ENCODE measurements at regions not wholly inside any gene's neighbourhood (a gene's known extent, or its start where the extent isn't known, plus 50 kb on each side); places are given as distances from the start of the nearest gene placed in this dataset.

DNA sequence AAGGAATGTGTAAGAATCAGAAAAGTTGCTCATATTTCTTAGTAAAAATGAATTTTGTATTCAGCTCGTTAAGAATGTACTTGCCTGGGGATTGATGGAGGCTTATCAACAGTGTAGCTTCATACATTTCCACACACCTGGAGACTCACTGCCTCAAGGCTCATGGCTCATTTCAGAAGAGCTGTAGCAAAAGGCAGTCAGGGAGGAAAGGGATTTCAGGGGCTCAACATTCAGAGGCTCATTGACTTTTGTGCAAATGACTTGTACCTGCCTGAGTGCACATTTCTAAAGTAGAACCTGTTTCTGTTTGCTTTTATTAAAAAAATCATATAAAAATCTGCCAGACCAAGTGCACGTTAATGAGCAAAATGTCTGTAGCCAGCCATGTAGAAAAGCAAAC lies 304.4 kb downstream of the KCNS3 start:
- no peak for DNase-seq (ENCODE audit: low spot score)

- DNase-seq (ENCODE audit: low spot score) = no peak
These were observed 302.4 kb downstream of the KCNS3 start for GRCh38 chr2:18180912-18181311.

DNA sequence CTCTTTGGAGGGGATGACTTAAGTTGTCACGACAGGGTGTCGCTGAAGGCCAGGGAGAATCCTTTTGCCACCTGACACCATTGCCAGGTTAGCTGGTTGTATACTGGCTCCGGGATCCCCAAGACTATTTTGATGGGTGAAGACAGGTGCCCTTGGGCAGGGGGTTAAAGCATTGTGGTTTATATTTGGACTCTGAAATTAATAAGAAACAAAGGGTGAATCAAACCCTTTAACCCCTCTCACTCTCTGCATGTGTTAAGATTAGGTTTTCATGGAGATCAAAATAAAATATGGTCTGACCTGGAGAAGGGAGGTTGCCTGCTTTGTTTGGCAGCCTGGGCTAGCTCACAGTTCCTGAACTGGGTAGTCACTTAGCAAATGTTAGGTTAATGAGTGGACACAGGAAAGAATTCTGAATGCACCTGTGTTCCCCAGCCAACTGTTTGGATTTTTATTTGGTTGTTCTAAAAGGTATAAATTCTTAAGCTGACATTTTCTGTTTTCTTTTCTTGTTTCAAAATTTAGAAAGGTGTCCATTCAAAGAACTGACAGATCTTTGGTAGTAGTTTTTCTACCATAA lies 301.7 kb downstream of the KCNS3 start:
- DNase-seq (ENCODE audit: low spot score) = no peak

- DNase-seq (ENCODE audit: low spot score) = no peak
These were observed 300.4 kb downstream of the KCNS3 start for GRCh38 chr2:18178736-18179349.

- DNase-seq (ENCODE audit: low spot score) = no peak
These were observed 298.3 kb downstream of the KCNS3 start for GRCh38 chr2:18176679-18177215.

GRCh38 chr2:18172607-18173006 lies 294.1 kb downstream of the KCNS3 start:
- no peak for DNase-seq (ENCODE audit: low spot score)

DNA sequence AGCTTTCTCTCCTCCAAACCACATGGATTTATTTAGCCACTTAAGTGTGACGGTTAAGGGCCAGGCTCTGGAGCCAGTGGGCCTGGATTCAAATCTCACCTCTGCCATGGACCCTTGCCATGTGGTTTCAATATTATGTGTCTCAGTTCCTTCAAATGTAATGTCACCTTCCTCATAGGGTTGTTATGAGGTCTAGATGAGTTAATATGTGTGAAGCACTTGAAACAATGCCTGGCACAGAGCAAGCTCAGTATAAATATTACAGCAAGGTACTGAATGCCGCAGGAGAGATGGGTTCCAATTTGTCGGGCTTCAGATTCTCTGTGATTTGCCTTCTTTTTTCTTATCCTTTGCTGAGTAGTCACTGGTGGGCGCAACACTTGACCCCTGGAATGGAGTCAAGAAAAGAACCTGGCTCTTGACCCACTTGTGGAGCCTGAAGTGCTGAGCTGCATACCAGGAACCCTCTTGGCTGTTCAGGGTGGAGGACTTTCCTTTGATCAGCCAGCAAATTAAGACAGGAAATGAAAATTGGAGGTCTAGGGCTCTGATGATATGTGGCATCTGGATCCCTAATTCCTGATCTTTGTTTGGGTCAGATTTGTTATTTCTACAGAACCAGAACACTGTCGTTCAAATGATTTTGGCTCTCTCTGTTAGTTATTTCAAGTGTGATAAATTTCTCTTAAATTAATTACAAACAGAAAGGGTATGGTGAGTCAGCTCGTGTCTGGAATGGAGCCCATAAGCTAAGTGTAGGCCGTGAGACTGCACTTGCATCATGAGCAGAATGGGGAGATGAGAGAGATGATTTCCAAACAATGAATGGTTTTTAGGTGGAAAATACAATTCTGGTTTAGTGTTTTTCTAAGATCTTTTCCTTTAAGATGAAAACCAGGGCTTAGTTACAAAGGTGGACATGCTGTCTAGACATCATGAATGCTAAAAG lies 293.0 kb downstream of the KCNS3 start:
- DNase-seq (ENCODE audit: low spot score) = no peak

DNA sequence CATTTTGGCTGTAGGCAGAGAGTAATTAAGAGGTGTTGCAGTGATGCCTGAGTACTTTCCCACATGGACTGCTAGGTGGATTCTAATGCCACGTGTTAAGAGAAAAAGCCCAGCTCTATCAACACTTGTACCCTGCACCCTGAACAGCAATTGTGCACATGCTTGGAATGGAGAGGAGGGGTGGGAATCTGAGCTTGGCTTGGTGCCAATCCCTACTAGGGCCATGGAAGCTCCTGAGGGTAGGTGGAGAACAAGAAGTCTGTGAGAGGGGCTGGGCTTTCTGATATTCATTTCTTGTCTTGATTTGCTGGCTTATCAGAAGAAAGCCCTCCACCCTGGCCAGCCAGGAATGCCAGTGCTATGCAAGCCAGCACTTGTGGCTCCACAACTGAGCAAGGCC lies 292.2 kb downstream of the KCNS3 start:
- no peak for DNase-seq (ENCODE audit: low spot score)

- DNase-seq (ENCODE audit: low spot score) = no peak
These were observed 291.4 kb downstream of the KCNS3 start for GRCh38 chr2:18169893-18170175.

DNA sequence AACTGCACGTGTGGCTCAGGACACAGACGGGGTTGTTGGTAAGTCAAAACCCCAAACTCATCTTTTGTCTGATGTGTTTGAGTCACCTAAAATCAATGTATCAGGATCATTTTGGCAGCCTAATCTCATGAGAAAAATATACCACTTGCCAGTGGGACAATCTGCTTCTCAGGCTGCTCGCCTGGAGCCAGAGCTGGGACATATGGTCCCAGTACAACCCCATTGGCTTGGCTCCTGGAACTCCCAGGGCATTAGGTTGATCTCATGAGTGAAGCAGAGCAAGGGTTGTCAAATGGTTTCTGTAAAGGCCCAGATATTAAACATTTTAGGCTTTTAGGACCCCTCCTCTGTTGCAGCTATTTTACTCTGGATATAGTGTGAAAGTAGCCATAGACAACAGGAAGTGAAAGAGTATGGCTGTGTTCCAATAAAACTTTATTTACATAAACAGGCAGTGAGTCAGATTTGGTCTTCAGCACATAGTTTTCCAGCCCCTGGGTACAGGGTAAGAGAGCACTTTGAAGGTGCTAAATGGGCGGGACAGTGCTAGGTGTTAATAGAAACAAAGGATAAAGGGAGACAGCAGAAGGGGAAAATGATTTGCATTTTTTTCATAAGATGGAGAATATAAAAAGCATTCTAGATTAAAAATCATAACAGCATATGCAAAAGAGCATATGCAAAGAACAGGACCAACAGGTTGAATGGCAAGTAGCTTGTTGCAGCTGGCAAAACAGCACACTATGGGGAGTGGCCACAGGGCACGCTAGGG lies 290.8 kb downstream of the KCNS3 start:
- DNase-seq (ENCODE audit: low spot score) = no peak

DNA sequence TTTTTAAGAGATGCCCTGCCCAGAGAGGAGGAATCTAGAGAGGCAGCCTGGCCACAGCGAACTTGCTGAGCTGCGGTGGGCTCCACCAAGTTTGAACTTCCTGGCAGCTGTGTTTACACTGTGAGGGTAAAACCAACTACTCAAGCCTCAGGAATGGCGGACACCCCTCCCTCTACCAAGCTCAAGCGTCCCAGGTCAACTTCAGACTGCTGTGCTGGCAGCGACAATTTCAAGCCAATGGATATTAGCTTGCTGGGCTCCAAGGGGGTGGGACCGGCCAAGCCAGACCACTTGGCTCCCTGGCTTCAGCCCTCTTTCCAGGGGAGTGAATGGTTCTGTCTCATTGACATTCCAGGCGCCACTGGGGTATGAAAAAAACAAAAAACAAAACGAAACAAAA lies 289.4 kb downstream of the KCNS3 start:
- DNase-seq (ENCODE audit: low spot score) = no peak

- no peak for DNase-seq (ENCODE audit: low spot score)
These were observed 283.2 kb downstream of the KCNS3 start for GRCh38 chr2:18161681-18162080.

DNA sequence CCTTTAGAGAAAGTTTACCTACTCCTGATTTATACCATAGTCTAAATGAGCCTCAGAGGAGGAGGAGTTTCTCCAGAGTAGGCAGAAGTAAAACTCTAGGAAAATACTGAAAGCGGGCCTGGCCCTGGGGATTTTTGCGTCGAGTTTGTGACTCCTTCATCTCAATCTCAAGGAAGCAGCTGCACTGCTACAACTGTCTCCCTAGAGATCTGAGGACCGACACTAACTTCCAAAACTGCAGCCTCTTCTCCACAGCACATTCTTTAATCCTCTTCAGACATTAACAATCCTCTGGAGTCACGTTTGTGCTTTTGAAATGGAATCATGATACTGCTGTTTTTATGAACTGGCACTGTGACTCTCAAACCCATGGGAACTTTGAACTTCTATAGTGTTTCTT lies 281.4 kb downstream of the KCNS3 start:
- DNase-seq (ENCODE audit: low spot score) = no peak

- no peak for DNase-seq (ENCODE audit: low spot score)
These were observed 278.0 kb downstream of the KCNS3 start for GRCh38 chr2:18156421-18156820.

DNA sequence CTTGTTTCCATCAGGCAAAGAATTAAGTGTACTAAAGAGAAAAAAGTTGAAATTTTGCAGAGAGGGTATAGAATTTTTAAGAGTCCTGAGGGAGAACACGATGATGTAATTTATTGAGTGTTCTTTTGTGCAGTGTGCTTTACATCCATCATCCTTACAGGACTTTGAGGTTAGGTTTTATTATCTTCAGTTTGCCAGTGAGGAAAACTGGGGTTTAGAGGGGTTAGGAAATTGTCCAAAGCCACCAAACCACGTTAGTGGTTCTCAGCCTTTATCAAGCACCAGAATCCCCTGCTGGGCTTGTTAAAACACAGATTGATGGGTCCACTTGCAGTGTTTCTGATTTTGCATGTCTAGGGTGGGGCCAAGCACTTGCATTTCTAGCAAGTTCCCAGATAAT lies 277.5 kb downstream of the KCNS3 start:
- no peak for DNase-seq (ENCODE audit: low spot score)

DNA sequence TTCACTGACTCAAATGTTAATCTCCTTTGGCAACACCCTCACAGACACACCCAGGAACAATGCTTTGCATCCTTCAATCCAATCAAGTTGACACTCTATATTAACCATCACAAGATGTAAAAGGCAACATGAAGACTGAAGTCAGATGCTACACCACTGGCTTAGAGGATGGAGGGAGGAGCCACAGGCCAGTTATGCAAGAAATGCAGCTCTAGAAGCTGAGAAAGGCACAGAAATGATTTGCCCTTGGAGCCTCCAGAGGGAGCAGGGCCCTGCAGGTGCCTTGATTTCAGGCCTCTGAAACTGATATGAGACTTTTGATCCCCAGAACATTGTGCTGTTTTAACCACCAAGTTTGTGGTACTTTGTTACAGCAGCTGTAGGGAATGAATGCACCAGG lies 276.3 kb downstream of the KCNS3 start:
- DNase-seq (ENCODE audit: low spot score) = no peak

GRCh38 chr2:18154259-18154658 lies 275.8 kb downstream of the KCNS3 start:
- no peak for DNase-seq (ENCODE audit: low spot score)

DNA sequence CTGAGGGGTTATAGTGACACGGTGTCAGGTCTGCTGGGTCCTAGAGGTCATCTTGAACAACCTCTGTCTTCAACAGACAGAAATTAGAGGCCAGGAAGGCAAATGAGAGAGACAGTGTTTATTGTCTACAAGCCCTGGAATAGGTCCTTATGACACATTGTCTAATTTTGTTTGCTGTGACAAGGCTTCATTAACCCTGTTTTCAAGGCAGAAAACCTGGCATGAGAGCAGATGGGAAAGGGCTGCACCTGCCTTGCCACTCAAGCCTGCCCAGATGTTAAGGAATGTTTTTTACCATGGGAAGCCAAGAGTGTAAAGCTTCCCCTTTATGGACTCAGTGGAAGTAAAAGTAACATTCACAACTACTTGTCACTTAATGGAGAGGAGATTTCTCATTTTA lies 275.3 kb downstream of the KCNS3 start:
- DNase-seq (ENCODE audit: low spot score) = no peak

DNA sequence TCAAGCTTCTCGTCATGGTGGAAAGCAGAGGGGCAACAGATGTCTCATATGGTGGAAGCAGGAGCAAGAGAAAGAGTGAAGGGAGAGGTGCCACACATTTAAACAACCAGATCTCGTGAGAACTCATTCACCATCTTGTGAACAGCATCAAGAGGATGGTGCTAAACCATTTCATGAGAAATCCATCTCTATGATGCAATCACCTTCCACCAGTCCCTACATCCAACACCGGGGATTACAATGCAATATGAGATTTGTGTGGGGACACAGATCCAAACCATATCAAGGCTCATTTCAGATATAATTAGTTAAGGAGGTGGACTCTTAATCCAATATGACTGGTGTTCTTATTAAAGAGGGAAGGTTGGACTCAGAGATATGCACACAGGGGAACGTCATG lies 272.8 kb downstream of the KCNS3 start:
- DNase-seq (ENCODE audit: low spot score) = no peak

- DNase-seq (ENCODE audit: low spot score) = no peak
These were observed 271.3 kb downstream of the KCNS3 start for GRCh38 chr2:18149660-18150246.

DNA sequence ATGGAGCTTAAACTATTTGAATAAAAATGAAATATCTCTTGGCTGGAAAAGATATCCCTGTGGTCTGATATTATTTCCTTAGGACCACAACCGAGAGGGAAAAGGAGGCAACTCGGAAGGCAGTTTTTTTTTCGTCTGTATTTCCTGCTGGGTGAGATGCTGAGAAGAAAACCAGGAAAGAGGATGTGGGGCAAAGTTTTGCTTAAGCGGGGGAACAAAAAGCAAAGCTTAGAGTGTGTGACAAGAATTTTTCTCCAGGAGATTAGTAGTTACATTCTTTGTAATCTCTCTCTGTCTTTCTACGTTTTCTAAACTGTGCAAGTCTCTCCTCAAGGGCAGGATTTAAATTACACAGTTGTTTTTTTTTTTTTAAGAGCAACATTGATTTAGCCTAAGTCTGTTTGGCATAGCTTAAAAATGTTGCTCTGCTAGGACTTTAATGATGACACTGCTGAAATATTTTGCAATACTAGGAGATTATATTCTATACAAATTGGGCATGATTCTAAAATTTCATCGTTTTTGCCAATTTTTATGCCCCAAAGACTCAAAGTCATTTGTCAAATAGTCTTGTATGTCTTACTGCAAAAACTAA lies 258.5 kb downstream of the KCNS3 start:
- no peak for DNase-seq (ENCODE audit: low spot score)

GRCh38 chr2:18133310-18133709 lies 254.8 kb downstream of the KCNS3 start:
- DNase-seq (ENCODE audit: low spot score) = no peak
